ENCODE measurements at regions not wholly inside any gene's neighbourhood (a gene's known extent, or its start where the extent isn't known, plus 50 kb on each side); places are given as distances from the start of the nearest gene placed in this dataset.

- no peak overlapping the region for H3K27ac ChIP-seq
- TF ChIP-seq ZFX (IDR thresholded peaks at IDR 0.05) (no peak), CTCF (conservative IDR thresholded peaks at IDR 0.05) (no peak)
These were observed 2215.4 kb upstream of the PCDH20 start for GRCh38 chr13:63631006-63631405.

- H3K27ac ChIP-seq: no peak overlapping the region
- TF ChIP-seq CTCF (conservative IDR thresholded peaks at IDR 0.05) (no peak), ZFX (IDR thresholded peaks at IDR 0.05) (no peak)
These were observed 2213.9 kb upstream of the PCDH20 start for GRCh38 chr13:63629591-63629990.

- no peak for TF ChIP-seq CTCF (conservative IDR thresholded peaks at IDR 0.05)
- no peak for TF ChIP-seq ZFX (IDR thresholded peaks at IDR 0.05)
- no peak overlapping the region for H3K27ac ChIP-seq
These were observed 2212.7 kb upstream of the PCDH20 start for GRCh38 chr13:63628310-63628709.

GRCh38 chr13:63625869-63626268 lies 2210.2 kb upstream of the PCDH20 start:
- no peak overlapping the region for H3K27ac ChIP-seq
- no peak for TF ChIP-seq ZFX (IDR thresholded peaks at IDR 0.05)
- TF ChIP-seq CTCF (conservative IDR thresholded peaks at IDR 0.05): no peak

- TF ChIP-seq CTCF (conservative IDR thresholded peaks at IDR 0.05) (no peak), ZFX (IDR thresholded peaks at IDR 0.05) (no peak)
- H3K27ac ChIP-seq: no peak overlapping the region
These were observed 2199.4 kb upstream of the PCDH20 start for GRCh38 chr13:63614874-63615612.

GRCh38 chr13:63607153-63607552 lies 2191.5 kb upstream of the PCDH20 start:
- TF ChIP-seq CTCF (conservative IDR thresholded peaks at IDR 0.05) (no peak), ZFX (IDR thresholded peaks at IDR 0.05) (no peak)
- H3K27ac ChIP-seq: no peak overlapping the region

- H3K27ac ChIP-seq: no peak overlapping the region
- TF ChIP-seq CTCF (conservative IDR thresholded peaks at IDR 0.05) (no peak), ZFX (IDR thresholded peaks at IDR 0.05) (no peak)
These were observed 2190.3 kb upstream of the PCDH20 start for GRCh38 chr13:63605962-63606361.

Measured in C4-2B (cell line).